OCI-LY3 (cell line): ENCODE measurements at regions not wholly inside any gene's neighbourhood (a gene's known extent, or its start where the extent isn't known, plus 50 kb on each side); places are given as distances from the start of the nearest gene placed in this dataset.

Experiments
- H2AFZ ChIP-seq: fragments of 200-600, 300-600 bp; shearing (Covaris generic); 2 replicates; pipeline ENCODE4 v1.6.0; 2014; ENCODE audit warnings: antibody characterized with exemption, low read depth, low read length
- H3K27ac ChIP-seq: fragments of 200-600, 300-600 bp; sonication (generic); 2 replicates; pipeline ENCODE4 v1.5.1; 2014; ENCODE audit warnings: mild to moderate bottlenecking, low read length, moderate library complexity, mixed read lengths
- H3K27me3 ChIP-seq: fragments of 200-600, 300-600 bp; sonication (generic); 2 replicates; pipeline ENCODE4 v1.6.1; 2014; ENCODE audit warnings: low read depth, low read length, mixed read lengths
- H3K36me3 ChIP-seq: fragments of 200-600, 300-600 bp; sonication (generic); replicated peaks from 2 replicates; pipeline ENCODE3; 2014; ENCODE audit warnings: low read depth, low read length, mixed read lengths
- H3K4me1 ChIP-seq: fragments of 300-600, 200-600 bp; sonication (generic); 2 replicates; pipeline ENCODE4 v1.6.1; 2014; ENCODE audit warnings: low read length, mixed read lengths
- H3K4me2 ChIP-seq: fragments of 200-600, 300-600 bp; sonication (generic); 2 replicates; pipeline ENCODE4 v1.6.1; 2014; ENCODE audit warnings: low read length, mixed read lengths
- H3K4me3 ChIP-seq: fragments of 300-600, 200-600 bp; sonication (generic); 2 replicates; pipeline ENCODE4 v1.5.1; 2014; ENCODE audit warnings: antibody characterized with exemption, mild to moderate bottlenecking, low read length, moderate library complexity
- H3K79me2 ChIP-seq: fragments of 300-600, 200-600 bp; shearing (Covaris generic); 2 replicates; pipeline ENCODE4 v1.6.1; 2014; ENCODE audit warnings: mild to moderate bottlenecking, low read length, mixed read lengths
- H3K9ac ChIP-seq: fragments of 300-600, 200-600 bp; shearing (Covaris generic); 2 replicates; pipeline ENCODE4 v1.6.0; 2014; ENCODE audit warnings: mild to moderate bottlenecking, low read length, moderate library complexity
- H3K9me3 ChIP-seq: fragments of 200-600, 300-600 bp; shearing (Covaris generic); 2 replicates; pipeline ENCODE4 v1.6.1; 2014; ENCODE audit warnings: low read length, mixed read lengths; ENCODE audit not compliant: insufficient read depth
- H4K20me1 ChIP-seq: fragments of 200-600, 300-600 bp; sonication (generic); 2 replicates; pipeline ENCODE4 v1.6.1; 2016; ENCODE audit warnings: low read length, mixed read lengths; ENCODE audit not compliant: insufficient read depth
- EZH2phosphoT487 ChIP-seq: fragments of 200-600 bp; shearing (Covaris generic); IDR thresholded peaks from 2 replicates; pipeline ENCODE4 v1.6.1; 2018; ENCODE audit warnings: antibody characterized with exemption, mixed run types, low read depth
- TF ChIP-seq, protein P1 (sequence below): fragments of 200-600, 300-600 bp; sonication (generic); IDR thresholded peaks from 2 replicates; pipeline ENCODE4 v1.5.1; 2014; ENCODE audit warnings: antibody characterized with exemption, low read length, low read depth

DNA sequence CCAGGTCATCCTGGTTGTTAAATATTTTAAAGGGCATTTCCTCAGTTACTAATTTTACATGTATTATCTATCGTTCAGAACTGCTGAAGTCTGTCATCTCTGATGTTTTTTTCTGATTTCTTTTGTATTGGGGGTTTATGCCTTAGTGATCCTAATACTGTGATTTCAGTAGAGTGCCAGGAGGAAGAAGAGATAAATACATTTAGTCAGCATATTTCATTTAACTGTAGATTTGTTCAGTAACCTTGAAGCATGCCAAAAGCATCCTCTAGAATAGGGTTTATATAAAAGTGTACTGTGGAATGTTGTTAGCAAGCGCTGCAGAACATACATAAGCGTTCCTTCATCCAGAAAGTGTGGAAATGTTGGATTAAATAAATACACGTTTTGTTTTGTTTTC is 342.3 kb upstream of the DPPA4 start:
- Histone ChIP-seq H3K79me2 (no peaks in the 10 kb centered on the region), H3K9me3 (no peaks in the 10 kb centered on the region), H3K9ac (no peak overlapping the region), H3K36me3 (no peaks in the 10 kb centered on the region), H3K27ac (no peak overlapping the region), H4K20me1 (no peaks in the 10 kb centered on the region), H3K27me3 (no peaks in the 10 kb centered on the region), H3K4me1 (no peaks in the 10 kb centered on the region), H3K4me3 (no peak overlapping the region), H2AFZ (no peak overlapping the region), H3K4me2 (no peak overlapping the region)
- TF ChIP-seq, protein P1, sequence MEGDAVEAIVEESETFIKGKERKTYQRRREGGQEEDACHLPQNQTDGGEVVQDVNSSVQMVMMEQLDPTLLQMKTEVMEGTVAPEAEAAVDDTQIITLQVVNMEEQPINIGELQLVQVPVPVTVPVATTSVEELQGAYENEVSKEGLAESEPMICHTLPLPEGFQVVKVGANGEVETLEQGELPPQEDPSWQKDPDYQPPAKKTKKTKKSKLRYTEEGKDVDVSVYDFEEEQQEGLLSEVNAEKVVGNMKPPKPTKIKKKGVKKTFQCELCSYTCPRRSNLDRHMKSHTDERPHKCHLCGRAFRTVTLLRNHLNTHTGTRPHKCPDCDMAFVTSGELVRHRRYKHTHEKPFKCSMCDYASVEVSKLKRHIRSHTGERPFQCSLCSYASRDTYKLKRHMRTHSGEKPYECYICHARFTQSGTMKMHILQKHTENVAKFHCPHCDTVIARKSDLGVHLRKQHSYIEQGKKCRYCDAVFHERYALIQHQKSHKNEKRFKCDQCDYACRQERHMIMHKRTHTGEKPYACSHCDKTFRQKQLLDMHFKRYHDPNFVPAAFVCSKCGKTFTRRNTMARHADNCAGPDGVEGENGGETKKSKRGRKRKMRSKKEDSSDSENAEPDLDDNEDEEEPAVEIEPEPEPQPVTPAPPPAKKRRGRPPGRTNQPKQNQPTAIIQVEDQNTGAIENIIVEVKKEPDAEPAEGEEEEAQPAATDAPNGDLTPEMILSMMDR: no peak
- TF ChIP-seq EZH2phosphoT487: no peak

DNA sequence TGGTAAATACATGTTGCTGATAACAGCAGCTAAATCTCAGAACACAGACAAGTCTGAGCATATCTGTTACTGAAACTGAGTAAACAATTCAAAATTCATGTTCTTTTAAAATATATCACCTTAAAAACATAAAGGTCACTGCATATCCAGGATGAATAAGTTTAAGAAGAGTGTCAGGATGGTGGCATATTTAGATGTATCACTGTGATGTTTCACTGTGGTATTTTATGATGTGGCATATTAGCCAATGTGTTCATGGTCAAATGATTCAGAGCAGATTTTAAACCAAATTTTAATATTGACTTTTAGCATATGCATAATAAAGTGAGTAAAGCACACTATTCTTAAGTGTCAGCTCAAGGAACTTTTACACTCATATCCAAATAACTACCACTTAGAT is 346.4 kb upstream of the DPPA4 start:
- Histone ChIP-seq H3K79me2 (no peaks in the 10 kb centered on the region), H3K9ac (no peak overlapping the region), H3K4me3 (no peak overlapping the region), H3K4me2 (no peak overlapping the region), H3K4me1 (no peaks in the 10 kb centered on the region), H4K20me1 (no peaks in the 10 kb centered on the region), H3K36me3 (no peaks in the 10 kb centered on the region), H3K27ac (no peak overlapping the region), H3K9me3 (no peaks in the 10 kb centered on the region), H2AFZ (no peak overlapping the region), H3K27me3 (no peaks in the 10 kb centered on the region)
- TF ChIP-seq EZH2phosphoT487: no peak
- TF ChIP-seq, protein P1: no peak

DNA sequence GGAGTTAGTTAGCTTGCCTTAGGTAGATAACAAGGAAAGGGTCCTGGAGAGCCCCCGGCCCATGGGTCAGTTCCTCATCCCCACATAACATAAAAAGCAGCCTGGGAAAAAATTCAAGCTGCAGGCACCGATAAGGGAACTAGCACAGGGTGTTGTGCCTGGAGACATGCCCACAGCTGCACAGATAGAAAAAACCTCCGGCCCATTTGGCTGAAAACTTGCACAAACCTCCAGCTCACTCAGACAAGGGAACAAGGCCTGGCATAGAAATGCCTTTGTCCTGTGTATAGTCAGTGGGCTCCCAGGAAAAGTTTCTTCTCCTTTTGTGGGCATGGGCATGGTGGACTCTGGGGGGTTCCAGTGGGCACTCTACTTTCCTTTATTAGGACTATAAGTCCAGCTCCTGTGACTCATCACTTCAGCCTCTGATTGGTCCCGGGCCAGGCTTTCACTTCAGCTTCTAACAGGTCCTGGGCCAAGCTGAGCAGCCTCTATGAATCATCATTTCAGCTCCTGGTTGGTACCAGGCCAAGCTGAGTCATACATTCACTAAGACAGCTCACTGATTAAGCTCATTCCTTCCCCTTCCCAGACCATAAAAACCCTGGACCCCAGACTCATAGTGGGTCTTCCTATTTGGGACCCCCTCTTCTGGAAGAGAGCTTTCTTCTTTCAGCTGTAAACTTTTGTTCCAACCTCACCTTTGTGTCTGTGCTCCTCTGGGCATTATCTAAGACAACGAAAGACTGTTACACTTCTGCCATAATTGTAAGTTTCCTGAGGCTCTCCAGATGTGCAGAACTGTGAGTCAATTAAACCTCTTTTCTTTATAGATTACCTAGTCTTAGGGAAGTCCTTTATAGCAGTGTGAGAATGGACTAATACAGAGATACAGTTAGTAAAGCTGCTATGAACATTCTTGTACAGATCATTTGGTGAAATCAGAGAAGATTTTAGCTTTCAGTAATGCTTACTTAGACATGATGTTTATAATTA is 348.0 kb upstream of the DPPA4 start:
- H3K9ac ChIP-seq: no peak overlapping the region
- no peak overlapping the region for H2AFZ ChIP-seq
- H3K4me1 ChIP-seq: no peaks in the 10 kb centered on the region
- H3K9me3 ChIP-seq: no peaks in the 10 kb centered on the region
- H3K27me3 ChIP-seq: no peaks in the 10 kb centered on the region
- TF ChIP-seq, protein P1: no peak
- no peak for TF ChIP-seq EZH2phosphoT487
- no peak overlapping the region for H3K4me3 ChIP-seq
- H3K4me2 ChIP-seq: no peak overlapping the region
- H3K79me2 ChIP-seq: no peaks in the 10 kb centered on the region
- no peak overlapping the region for H3K27ac ChIP-seq
- no peaks in the 10 kb centered on the region for H4K20me1 ChIP-seq
- no peaks in the 10 kb centered on the region for H3K36me3 ChIP-seq

DNA sequence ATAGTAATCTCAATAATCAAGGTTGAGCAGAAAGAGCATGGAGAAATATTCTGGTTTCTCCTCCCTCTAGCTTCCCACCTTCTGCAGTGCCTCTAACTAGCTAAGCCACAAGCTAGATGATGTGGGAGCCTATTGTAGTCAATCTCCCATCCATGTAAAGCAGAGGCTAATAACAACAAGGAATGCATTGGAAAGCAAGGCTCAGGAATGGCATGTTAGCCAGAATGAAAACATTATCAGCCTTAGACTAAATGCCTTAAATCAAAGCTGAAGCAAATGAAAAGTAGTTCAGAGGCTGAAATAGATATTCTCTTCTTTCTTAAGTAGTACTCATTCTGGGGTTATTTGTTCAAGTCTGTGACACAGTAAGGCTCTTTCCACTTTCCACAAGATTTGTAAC is 350.3 kb upstream of the DPPA4 start:
- no peaks in the 10 kb centered on the region for H4K20me1 ChIP-seq
- no peaks in the 10 kb centered on the region for H3K9me3 ChIP-seq
- TF ChIP-seq, protein P1: no peak
- TF ChIP-seq EZH2phosphoT487: no peak
- no peak overlapping the region for H3K4me2 ChIP-seq
- no peaks in the 10 kb centered on the region for H3K79me2 ChIP-seq
- H3K36me3 ChIP-seq: no peaks in the 10 kb centered on the region
- no peaks in the 10 kb centered on the region for H3K27me3 ChIP-seq
- H3K27ac ChIP-seq: no peak overlapping the region
- no peaks in the 10 kb centered on the region for H3K4me1 ChIP-seq
- H3K9ac ChIP-seq: no peak overlapping the region
- H3K4me3 ChIP-seq: no peak overlapping the region
- no peak overlapping the region for H2AFZ ChIP-seq
